HEK293 (cell line): ENCODE measurements at regions not wholly inside any gene's neighbourhood (a gene's known extent, or its start where the extent isn't known, plus 50 kb on each side); places are given as distances from the start of the nearest gene placed in this dataset.

Experiments
- CTCF ChIP-seq: fragments of 450-650 bp; formaldehyde crosslinking; IDR thresholded peaks from 2 replicates; pipeline ENCODE4 v1.5.1; 2016; ENCODE audit warnings: missing biosample characterization, missing genetic modification characterization
- KLF10 ChIP-seq: fragments of 450-650 bp; IDR thresholded peaks from 2 replicates; pipeline ENCODE4 v1.5.1; 2018; ENCODE audit warnings: missing biosample characterization, mild to moderate bottlenecking, missing genetic modification characterization
- REST ChIP-seq: fragments of 450-650 bp; formaldehyde crosslinking; IDR thresholded peaks from 2 replicates; pipeline ENCODE4 v1.5.1; 2016; ENCODE audit warnings: missing biosample characterization, missing genetic modification characterization
- SCRT1 ChIP-seq: fragments of 450-650 bp; formaldehyde crosslinking; IDR thresholded peaks from 2 replicates; pipeline ENCODE4 v1.5.1; 2016; ENCODE audit warnings: missing biosample characterization, missing genetic modification characterization, borderline replicate concordance
- SETDB1 ChIP-seq: IDR thresholded peaks from one replicate; pipeline ENCODE4 v1.6.1; 2017; ENCODE audit warnings: mild to moderate bottlenecking, low read length, moderate library complexity, mixed read lengths; ENCODE audit not compliant: insufficient read length
- TCF7L2 ChIP-seq: IDR thresholded peaks from 2 replicates; pipeline ENCODE4 v1.6.1; 2011; ENCODE audit warnings: low read depth, mild to moderate bottlenecking, inconsistent platforms, low read length, moderate library complexity, borderline replicate concordance
- TRIM28 ChIP-seq: IDR thresholded peaks from 2 replicates; pipeline ENCODE4 v1.6.1; 2011; ENCODE audit warnings: low read length, control low read depth, borderline replicate concordance
- YY1 ChIP-seq: fragments of 450-650 bp; formaldehyde crosslinking; IDR thresholded peaks from 2 replicates; pipeline ENCODE4 v1.5.1; 2018; ENCODE audit warnings: missing biosample characterization, missing genetic modification characterization
- ZFHX2 ChIP-seq: fragments of 450-650 bp; formaldehyde crosslinking; conservative IDR thresholded peaks from 2 replicates; pipeline ENCODE4 v1.5.1; 2016; ENCODE audit warnings: missing biosample characterization, missing genetic modification characterization
- ZNF202 ChIP-seq: fragments of 450-650 bp; formaldehyde crosslinking; IDR thresholded peaks from 2 replicates; pipeline ENCODE4 v1.5.1; 2016; ENCODE audit warnings: missing biosample characterization, missing genetic modification characterization, borderline replicate concordance
- ZNF561 ChIP-seq: fragments of 450-650 bp; IDR thresholded peaks from 2 replicates; pipeline ENCODE4 v1.5.1; 2018; ENCODE audit warnings: missing biosample characterization, missing genetic modification characterization, borderline replicate concordance
- ZNF580 ChIP-seq: fragments of 450-650 bp; formaldehyde crosslinking; IDR thresholded peaks from 2 replicates; pipeline ENCODE4 v1.5.1; 2016; ENCODE audit warnings: missing biosample characterization, missing genetic modification characterization
- TF ChIP-seq, protein P1 (sequence below): fragments of 450-650 bp; formaldehyde crosslinking; IDR thresholded peaks from 2 replicates; pipeline ENCODE4 v1.5.1; 2016; ENCODE audit warnings: missing biosample characterization, missing genetic modification characterization

DNA sequence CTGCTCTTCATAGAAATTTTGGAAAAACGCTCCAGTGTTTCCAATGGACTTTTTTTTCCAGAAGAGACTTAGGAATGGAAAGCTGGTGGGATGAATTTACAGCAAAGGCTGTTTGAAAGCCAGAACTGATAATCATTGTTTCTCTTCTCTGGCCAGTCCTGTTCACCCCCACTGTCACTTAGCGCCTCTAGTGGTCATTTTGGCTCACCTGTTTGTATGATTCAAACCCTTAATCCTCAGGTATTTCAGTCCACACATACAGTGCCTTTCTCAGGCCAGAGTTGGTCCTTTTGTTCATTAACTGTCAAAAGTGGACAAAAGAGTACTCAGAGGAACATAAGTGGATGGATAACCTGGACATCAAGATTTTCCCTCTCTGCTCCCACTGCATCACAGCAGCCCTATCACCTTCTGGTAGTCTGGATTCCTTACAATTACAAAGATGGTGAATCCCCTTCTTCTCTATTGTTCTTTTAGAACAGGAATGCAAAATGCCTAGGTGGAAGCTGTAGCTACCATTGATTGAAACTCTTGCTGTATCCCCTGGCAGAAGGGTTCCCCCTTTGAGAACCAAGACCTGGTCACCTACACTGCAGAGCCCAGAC is 177.6 kb upstream of the OLFM3 start:
- no peak for TF ChIP-seq KLF10 (tag by site-specific recombination)
- no peak for TF ChIP-seq REST (tag by site-specific recombination)
- TF ChIP-seq, protein P1, sequence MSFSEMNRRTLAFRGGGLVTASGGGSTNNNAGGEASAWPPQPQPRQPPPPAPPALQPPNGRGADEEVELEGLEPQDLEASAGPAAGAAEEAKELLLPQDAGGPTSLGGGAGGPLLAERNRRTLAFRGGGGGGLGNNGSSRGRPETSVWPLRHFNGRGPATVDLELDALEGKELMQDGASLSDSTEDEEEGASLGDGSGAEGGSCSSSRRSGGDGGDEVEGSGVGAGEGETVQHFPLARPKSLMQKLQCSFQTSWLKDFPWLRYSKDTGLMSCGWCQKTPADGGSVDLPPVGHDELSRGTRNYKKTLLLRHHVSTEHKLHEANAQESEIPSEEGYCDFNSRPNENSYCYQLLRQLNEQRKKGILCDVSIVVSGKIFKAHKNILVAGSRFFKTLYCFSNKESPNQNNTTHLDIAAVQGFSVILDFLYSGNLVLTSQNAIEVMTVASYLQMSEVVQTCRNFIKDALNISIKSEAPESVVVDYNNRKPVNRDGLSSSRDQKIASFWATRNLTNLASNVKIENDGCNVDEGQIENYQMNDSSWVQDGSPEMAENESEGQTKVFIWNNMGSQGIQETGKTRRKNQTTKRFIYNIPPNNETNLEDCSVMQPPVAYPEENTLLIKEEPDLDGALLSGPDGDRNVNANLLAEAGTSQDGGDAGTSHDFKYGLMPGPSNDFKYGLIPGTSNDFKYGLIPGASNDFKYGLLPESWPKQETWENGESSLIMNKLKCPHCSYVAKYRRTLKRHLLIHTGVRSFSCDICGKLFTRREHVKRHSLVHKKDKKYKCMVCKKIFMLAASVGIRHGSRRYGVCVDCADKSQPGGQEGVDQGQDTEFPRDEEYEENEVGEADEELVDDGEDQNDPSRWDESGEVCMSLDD (tag by site-specific recombination) = no peak
- no peak for TF ChIP-seq SCRT1 (tag by site-specific recombination)
- no peak for TF ChIP-seq CTCF
- no peak for TF ChIP-seq TCF7L2
- no peak for TF ChIP-seq YY1 (tag by site-specific recombination)
- no peak for TF ChIP-seq ZFHX2 (tag by site-specific recombination)
- TF ChIP-seq ZNF561 (tag by site-specific recombination) = no peak
- TF ChIP-seq ZNF580 (tag by site-specific recombination) = no peak
- TF ChIP-seq TRIM28 = no peak
- no peak for TF ChIP-seq SETDB1
- no peak for TF ChIP-seq ZNF202 (tag by site-specific recombination)
